ENCODE measurements at regions not wholly inside any gene's neighbourhood (a gene's known extent, or its start where the extent isn't known, plus 50 kb on each side); places are given as distances from the start of the nearest gene placed in this dataset.

GRCh38 chr6:166221040-166221439 is 53.4 kb upstream of the TBXT start:
- H3K4me3 ChIP-seq (replicated peaks in 1 of 2; ENCODE audit: low read depth in 2 of 2, low read length in 2 of 2), result no peak overlapping the region
- no peak for DNase-seq (ENCODE audit: low read depth in 2 of 2)
- TF ChIP-seq, protein P1, sequence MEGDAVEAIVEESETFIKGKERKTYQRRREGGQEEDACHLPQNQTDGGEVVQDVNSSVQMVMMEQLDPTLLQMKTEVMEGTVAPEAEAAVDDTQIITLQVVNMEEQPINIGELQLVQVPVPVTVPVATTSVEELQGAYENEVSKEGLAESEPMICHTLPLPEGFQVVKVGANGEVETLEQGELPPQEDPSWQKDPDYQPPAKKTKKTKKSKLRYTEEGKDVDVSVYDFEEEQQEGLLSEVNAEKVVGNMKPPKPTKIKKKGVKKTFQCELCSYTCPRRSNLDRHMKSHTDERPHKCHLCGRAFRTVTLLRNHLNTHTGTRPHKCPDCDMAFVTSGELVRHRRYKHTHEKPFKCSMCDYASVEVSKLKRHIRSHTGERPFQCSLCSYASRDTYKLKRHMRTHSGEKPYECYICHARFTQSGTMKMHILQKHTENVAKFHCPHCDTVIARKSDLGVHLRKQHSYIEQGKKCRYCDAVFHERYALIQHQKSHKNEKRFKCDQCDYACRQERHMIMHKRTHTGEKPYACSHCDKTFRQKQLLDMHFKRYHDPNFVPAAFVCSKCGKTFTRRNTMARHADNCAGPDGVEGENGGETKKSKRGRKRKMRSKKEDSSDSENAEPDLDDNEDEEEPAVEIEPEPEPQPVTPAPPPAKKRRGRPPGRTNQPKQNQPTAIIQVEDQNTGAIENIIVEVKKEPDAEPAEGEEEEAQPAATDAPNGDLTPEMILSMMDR (IDR thresholded peaks at IDR 0.05; ENCODE audit: low read depth, low read length), result no peak

Data from cardiac fibroblast (primary cell).